ENCODE measurements at regions not wholly inside any gene's neighbourhood (a gene's known extent, or its start where the extent isn't known, plus 50 kb on each side); places are given as distances from the start of the nearest gene placed in this dataset.

GRCh38 chr15:94064676-94065313, 166.6 kb upstream of the MCTP2 start:
- no peak for DNase-seq
- Mint-ChIP-seq H3K27ac (ENCODE audit: unreplicated experiment) (no peak overlapping the region), H3K4me3 (ENCODE audit: unreplicated experiment) (no peak overlapping the region), H3K36me3 (ENCODE audit: unreplicated experiment) (peaks cover 4% of the 10 kb centered on the region), H3K27me3 (ENCODE audit: unreplicated experiment) (peaks cover 3% of the 10 kb centered on the region), H3K9me3 (ENCODE audit: unreplicated experiment) (peaks cover 4% of the 10 kb centered on the region), H3K4me1 (ENCODE audit: low read depth, unreplicated experiment) (peaks cover 1% of the 10 kb centered on the region)
- no peak for TF ChIP-seq CTCF (IDR thresholded peaks at IDR 0.05; ENCODE audit: partially characterized antibody, unreplicated experiment)

GRCh38 chr15:94061041-94061440, 170.3 kb upstream of the MCTP2 start:
- Mint-ChIP-seq H3K4me1 (ENCODE audit: low read depth, unreplicated experiment) (no peaks in the 10 kb centered on the region), H3K9me3 (ENCODE audit: unreplicated experiment) (peaks cover 5% of the 10 kb centered on the region), H3K36me3 (ENCODE audit: unreplicated experiment) (no peaks in the 10 kb centered on the region), H3K27ac (ENCODE audit: unreplicated experiment) (no peak overlapping the region), H3K27me3 (ENCODE audit: unreplicated experiment) (peaks cover 3% of the 10 kb centered on the region), H3K4me3 (ENCODE audit: unreplicated experiment) (no peak overlapping the region)
- no peak for DNase-seq
- no peak for TF ChIP-seq CTCF (IDR thresholded peaks at IDR 0.05; ENCODE audit: partially characterized antibody, unreplicated experiment)

- no peaks in the 10 kb centered on the region for H3K27me3 Mint-ChIP-seq (ENCODE audit: unreplicated experiment)
- peaks cover under 1% of the 10 kb centered on the region for H3K4me1 Mint-ChIP-seq (ENCODE audit: low read depth, unreplicated experiment)
- H3K27ac Mint-ChIP-seq (ENCODE audit: unreplicated experiment) = no peak overlapping the region
- no peak for TF ChIP-seq CTCF (IDR thresholded peaks at IDR 0.05; ENCODE audit: partially characterized antibody, unreplicated experiment)
- H3K4me3 Mint-ChIP-seq (ENCODE audit: unreplicated experiment) = no peak overlapping the region
- H3K9me3 Mint-ChIP-seq (ENCODE audit: unreplicated experiment) = peaks cover 3% of the 10 kb centered on the region
- no peak for DNase-seq
- no peaks in the 10 kb centered on the region for H3K36me3 Mint-ChIP-seq (ENCODE audit: unreplicated experiment)
These were observed 172.3 kb upstream of the MCTP2 start for GRCh38 chr15:94059013-94059587.

GRCh38 chr15:94057305-94057704, 174.1 kb upstream of the MCTP2 start:
- Mint-ChIP-seq H3K4me1 (ENCODE audit: low read depth, unreplicated experiment) (peaks cover 4% of the 10 kb centered on the region), H3K36me3 (ENCODE audit: unreplicated experiment) (no peaks in the 10 kb centered on the region), H3K4me3 (ENCODE audit: unreplicated experiment) (no peak overlapping the region), H3K9me3 (ENCODE audit: unreplicated experiment) (peaks cover 3% of the 10 kb centered on the region), H3K27ac (ENCODE audit: unreplicated experiment) (no peak overlapping the region), H3K27me3 (ENCODE audit: unreplicated experiment) (no peaks in the 10 kb centered on the region)
- no peak for DNase-seq
- no peak for TF ChIP-seq CTCF (IDR thresholded peaks at IDR 0.05; ENCODE audit: partially characterized antibody, unreplicated experiment)

- no peak for TF ChIP-seq CTCF (IDR thresholded peaks at IDR 0.05; ENCODE audit: partially characterized antibody, unreplicated experiment)
- no peak overlapping the region for H3K4me3 Mint-ChIP-seq (ENCODE audit: unreplicated experiment)
- H3K27me3 Mint-ChIP-seq (ENCODE audit: unreplicated experiment) = no peaks in the 10 kb centered on the region
- peaks cover 3% of the 10 kb centered on the region for H3K9me3 Mint-ChIP-seq (ENCODE audit: unreplicated experiment)
- no peak for DNase-seq
- H3K36me3 Mint-ChIP-seq (ENCODE audit: unreplicated experiment) = no peaks in the 10 kb centered on the region
- peaks cover 4% of the 10 kb centered on the region for H3K4me1 Mint-ChIP-seq (ENCODE audit: low read depth, unreplicated experiment)
- no peak overlapping the region for H3K27ac Mint-ChIP-seq (ENCODE audit: unreplicated experiment)
These were observed 175.0 kb upstream of the MCTP2 start for GRCh38 chr15:94056314-94056713.
